H9 (cell line): ENCODE measurements at regions not wholly inside any gene's neighbourhood (a gene's known extent, or its start where the extent isn't known, plus 50 kb on each side); places are given as distances from the start of the nearest gene placed in this dataset.

Experiments
- DNase-seq: peaks from one replicate; pipeline ENCODE4 v3.0.0-alpha.2; 2017
- H2AFZ ChIP-seq: one replicate; pipeline ENCODE4 v1.6.1; 2013; ENCODE audit warnings: mild to moderate bottlenecking, low read length, control low read depth, moderate library complexity
- H2AK5ac ChIP-seq: 2 replicates; pipeline ENCODE4 v1.6.1; 2013; ENCODE audit warnings: low read length, control low read depth, mixed read lengths; ENCODE audit not compliant: insufficient read length
- H2BK120ac ChIP-seq: one replicate; pipeline ENCODE4 v1.6.1; 2013; ENCODE audit warnings: low read depth, mild to moderate bottlenecking, low read length, control low read depth, inconsistent platforms; ENCODE audit not compliant: poor library complexity, severe bottlenecking
- H2BK12ac ChIP-seq: 2 replicates; pipeline ENCODE4 v1.6.1; 2013; ENCODE audit warnings: low read length, control low read depth, mixed read lengths, low read depth; ENCODE audit not compliant: insufficient read length
- H2BK15ac ChIP-seq: 2 replicates; pipeline ENCODE4 v1.6.1; 2013; ENCODE audit warnings: low read depth, low read length, control low read depth
- H2BK20ac ChIP-seq: one replicate; pipeline ENCODE4 v1.6.1; 2013; ENCODE audit warnings: low read depth, mild to moderate bottlenecking, low read length, control low read depth, inconsistent platforms; ENCODE audit not compliant: poor library complexity, severe bottlenecking
- H2BK5ac ChIP-seq: 2 replicates; pipeline ENCODE4 v1.6.1; 2013; ENCODE audit warnings: low read length, control low read depth, mixed read lengths; ENCODE audit not compliant: insufficient read length
- H3K14ac ChIP-seq: 2 replicates; pipeline ENCODE4 v1.6.1; 2013; ENCODE audit warnings: low read length, control low read depth; ENCODE audit not compliant: insufficient read depth
- H3K18ac ChIP-seq: 2 replicates; pipeline ENCODE4 v1.6.1; 2013; ENCODE audit warnings: low read depth, mild to moderate bottlenecking, mixed read lengths, low read length, control low read depth; ENCODE audit not compliant: insufficient read length
- H3K23ac ChIP-seq: 2 replicates; pipeline ENCODE4 v1.6.1; 2013; ENCODE audit warnings: low read length, control low read depth, mixed read lengths, low read depth; ENCODE audit not compliant: insufficient read length
- H3K23me2 ChIP-seq: 2 replicates; pipeline ENCODE4 v1.6.1; 2013; ENCODE audit warnings: low read depth, mild to moderate bottlenecking, mixed read lengths, low read length, control low read depth; ENCODE audit not compliant: insufficient read length, poor library complexity, severe bottlenecking
- H3K27ac ChIP-seq: 2 replicates; pipeline ENCODE4 v1.5.1; 2013; ENCODE audit warnings: low read length, control low read depth, mixed read lengths, low read depth; ENCODE audit not compliant: insufficient read length
- H3K27me3 ChIP-seq: 2 replicates; pipeline ENCODE4 v1.6.1; 2013; ENCODE audit warnings: low read length, control low read depth, inconsistent platforms; ENCODE audit not compliant: insufficient read depth
- H3K4ac ChIP-seq: 2 replicates; pipeline ENCODE4 v1.6.1; 2013; ENCODE audit warnings: low read depth, mild to moderate bottlenecking, control low read depth, inconsistent platforms, low read length, moderate library complexity
- H3K4me1 ChIP-seq: 2 replicates; pipeline ENCODE4 v1.6.1; 2013; ENCODE audit warnings: low read length, control low read depth, inconsistent platforms; ENCODE audit not compliant: insufficient read depth
- H3K4me2 ChIP-seq: 2 replicates; pipeline ENCODE4 v1.6.1; 2013; ENCODE audit warnings: low read length, control low read depth, mixed read lengths; ENCODE audit not compliant: insufficient read length, insufficient read depth
- H3K56ac ChIP-seq: 2 replicates; pipeline ENCODE4 v1.6.1; 2013; ENCODE audit warnings: low read depth, mild to moderate bottlenecking, mixed read lengths, low read length, control low read depth; ENCODE audit not compliant: insufficient read length
- H3K79me1 ChIP-seq: 2 replicates; pipeline ENCODE4 v1.6.1; 2013; ENCODE audit warnings: low read depth, mild to moderate bottlenecking, moderate library complexity, low read length, control low read depth, inconsistent platforms; ENCODE audit not compliant: insufficient read depth, poor library complexity, severe bottlenecking
- H3K79me2 ChIP-seq: 2 replicates; pipeline ENCODE4 v1.6.1; 2013; ENCODE audit warnings: low read length, control low read depth, inconsistent platforms; ENCODE audit not compliant: insufficient read depth
- H3K9ac ChIP-seq: 2 replicates; pipeline ENCODE4 v1.6.1; 2013; ENCODE audit warnings: low read length, control low read depth, mixed read lengths; ENCODE audit not compliant: insufficient read length; ENCODE audit errors: extremely low read depth
- H3K9me3 ChIP-seq: one replicate; pipeline ENCODE4 v1.6.1; 2013; ENCODE audit warnings: low read depth, low read length, inconsistent platforms; ENCODE audit not compliant: control insufficient read depth
- H3T11ph ChIP-seq: one replicate; pipeline ENCODE4 v1.6.1; 2013; ENCODE audit warnings: mild to moderate bottlenecking, low read length, control low read depth, inconsistent platforms
- H4K20me1 ChIP-seq: one replicate; pipeline ENCODE4 v1.6.1; 2013; ENCODE audit not compliant: control insufficient read depth, insufficient read length, insufficient read depth
- H4K5ac ChIP-seq: 2 replicates; pipeline ENCODE4 v1.6.1; 2013; ENCODE audit warnings: low read depth, mild to moderate bottlenecking, mixed read lengths, low read length, control low read depth; ENCODE audit not compliant: insufficient read length
- H4K8ac ChIP-seq: replicated peaks from 2 replicates; pipeline ENCODE4 v1.6.1; 2013; ENCODE audit warnings: low read length, control low read depth, mixed read lengths, low read depth; ENCODE audit not compliant: insufficient read length
- H4K91ac ChIP-seq: 2 replicates; pipeline ENCODE4 v1.6.1; 2013; ENCODE audit warnings: low read depth, mild to moderate bottlenecking, moderate library complexity, mixed read lengths, low read length, control low read depth; ENCODE audit not compliant: insufficient read length
- H3K27ac Mint-ChIP-seq, 3 experiments: 2 replicates in 2 of 3; 3 replicates in 1 of 3; pipeline ENCODE4 v1.8.0; 2020 to 2021; ENCODE audit warnings: mixed read lengths in 3 of 3, mild to moderate bottlenecking in 1 of 3, moderate library complexity in 1 of 3
- H3K27me3 Mint-ChIP-seq: 2 replicates; pipeline ENCODE4 v1.8.0; 2021; ENCODE audit warnings: low read depth, mild to moderate bottlenecking, moderate library complexity, mixed read lengths
- H3K36me3 Mint-ChIP-seq, 3 experiments: 2 replicates in 2 of 3; 3 replicates in 1 of 3; pipeline ENCODE4 v1.8.0; 2020 to 2021; ENCODE audit warnings: low read depth in 3 of 3, mixed read lengths in 3 of 3; ENCODE audit not compliant: insufficient read depth in 1 of 3
- H3K4me1 Mint-ChIP-seq, 2 experiments: 2 replicates each; pipeline ENCODE4 v1.8.0; 2020; ENCODE audit warnings: mixed read lengths in 2 of 2
- H3K4me3 Mint-ChIP-seq, 2 experiments: 2 replicates in 1 of 2; 3 replicates in 1 of 2; pipeline ENCODE4 v1.8.0; 2020 to 2021; ENCODE audit warnings: mild to moderate bottlenecking in 2 of 2, mixed read lengths in 2 of 2, moderate library complexity in 1 of 2
- H3K9me3 Mint-ChIP-seq, 2 experiments: 2 replicates in 1 of 2; 3 replicates in 1 of 2; pipeline ENCODE4 v1.8.0; 2020; ENCODE audit warnings: mild to moderate bottlenecking in 2 of 2, mixed read lengths in 2 of 2, moderate library complexity in 1 of 2
- CTCF ChIP-seq: fragments of 200-600 bp; sonication (generic); conservative IDR thresholded peaks from 3 replicates; pipeline ENCODE4 v1.8.0; 2021; ENCODE audit warnings: antibody characterized with exemption, mild to moderate bottlenecking
- WGBS: extraction: QIAGEN DNeasy Blood & Tissue Kit; methylation state at CpG from one replicate; pipeline ENCODE4 v1.1.7; 2013; ENCODE audit warnings: missing lambda C conversion rate, low lambda C conversion rate, mixed read lengths; ENCODE audit not compliant: insufficient read length; ENCODE audit errors: extremely low coverage; 5-methylcytosine and 5-hydroxymethylcytosine counted together

GRCh38 chr11:29251738-29252137 is 765.1 kb downstream of the KCNA4 start:
- no peak overlapping the region for H2AFZ ChIP-seq
- H3K27ac ChIP-seq: no peak overlapping the region
- no peak overlapping the region for H3K23ac ChIP-seq
- H3K36me3 Mint-ChIP-seq: no peaks in the 10 kb centered on the region
- no peaks in the 10 kb centered on the region for H3K4me1 Mint-ChIP-seq
- TF ChIP-seq CTCF: no peak
- H3K4me1 ChIP-seq: no peaks in the 10 kb centered on the region
- no peak overlapping the region for H3T11ph ChIP-seq
- H4K5ac ChIP-seq: no peak overlapping the region
- no peak for DNase-seq
- H3K79me2 ChIP-seq: no peaks in the 10 kb centered on the region
- no peak overlapping the region for H3K27ac Mint-ChIP-seq
- no peak overlapping the region for H3K56ac ChIP-seq
- H2BK5ac ChIP-seq: no peak overlapping the region
- H3K79me1 ChIP-seq: no peaks in the 10 kb centered on the region
- H3K18ac ChIP-seq: no peak overlapping the region
- H2BK15ac ChIP-seq: no peak overlapping the region
- no peak overlapping the region for H2BK20ac ChIP-seq
- H3K27me3 ChIP-seq: no peaks in the 10 kb centered on the region
- H3K9me3 Mint-ChIP-seq: no peaks in the 10 kb centered on the region
- H3K23me2 ChIP-seq: no peaks in the 10 kb centered on the region
- no peak overlapping the region for H2AK5ac ChIP-seq
- no peak overlapping the region for H4K91ac ChIP-seq
- H3K9me3 ChIP-seq: no peaks in the 10 kb centered on the region
- no peak overlapping the region for H2BK120ac ChIP-seq
- H4K20me1 ChIP-seq: no peaks in the 10 kb centered on the region
- no peaks in the 10 kb centered on the region; the same call in 1 of the 2 replicates for H3K27me3 Mint-ChIP-seq
- H3K4ac ChIP-seq: no peak overlapping the region
- H3K14ac ChIP-seq: no peak overlapping the region
- no peak overlapping the region for H4K8ac ChIP-seq
- H2BK12ac ChIP-seq: no peak overlapping the region
- no peak overlapping the region for H3K9ac ChIP-seq
- H3K4me2 ChIP-seq: no peak overlapping the region
- no peak overlapping the region for H3K4me3 Mint-ChIP-seq
- WGBS: no CpG with 5 or more reads among the region's 4 CpGs
